ENCODE measurements at regions not wholly inside any gene's neighbourhood (a gene's known extent, or its start where the extent isn't known, plus 50 kb on each side); places are given as distances from the start of the nearest gene placed in this dataset.

- H2AFZ ChIP-seq (ENCODE audit: low read length), result no peak overlapping the region
- no peaks in the 10 kb centered on the region for H3K27me3 ChIP-seq (replicated peaks in 1 of 4; ENCODE audit: control insufficient read depth in 3 of 4, extremely low read depth in 1 of 4, insufficient read depth in 3 of 4, low read length in 3 of 4)
- H4K8ac ChIP-seq (ENCODE audit: extremely low read depth, insufficient read depth, low read length), result no peak overlapping the region
- DNase-seq (ENCODE audit: low read depth in 1 of 2, low spot score in 2 of 2), result no peak
- no peak for TF ChIP-seq POU5F1 (IDR thresholded peaks at IDR 0.05; ENCODE audit: low read depth, low read length)
- H3K14ac ChIP-seq (ENCODE audit: insufficient read length), result no peak overlapping the region
- no peak overlapping the region for H3K9ac ChIP-seq (replicated peaks in 1 of 4; ENCODE audit: extremely low read depth in 1 of 4, low read depth in 3 of 4, low read length in 3 of 4)
- no peak overlapping the region for H3K4me3 ChIP-seq (ENCODE audit: extremely low read depth in 1 of 4, insufficient read depth in 2 of 4, low read depth in 3 of 4, low read length in 4 of 4)
- peaks cover 0 to 8% (median 3%) of the 10 kb centered on the region in 4 experiments; a peak in 4 of 7 replicates for H3K4me1 ChIP-seq (replicated peaks in 1 of 4; ENCODE audit: control insufficient read depth in 3 of 4, insufficient read depth in 4 of 4, low read length in 3 of 4)
- H3K4ac ChIP-seq (replicated peaks; ENCODE audit: insufficient read length, low read depth, low read length), result no peak overlapping the region
- WGBS, 2 experiments (ENCODE audit: extremely low coverage in 1 of 2, insufficient coverage in 1 of 2, insufficient read length in 1 of 2, insufficient replicate concordance in 2 of 2, low coverage in 1 of 2, low lambda C conversion rate in 2 of 2, missing lambda C conversion rate in 1 of 2), result 88% methylated on average over 9 of the region's 9 CpGs; no CpG with 5 or more reads in 1 of the 2 experiments
- H3K23ac ChIP-seq (ENCODE audit: insufficient read length), result no peak overlapping the region
- no peak overlapping the region for H4K5ac ChIP-seq (ENCODE audit: insufficient read length, low read depth, low read length)
- H2BK12ac ChIP-seq (ENCODE audit: low read depth, low read length), result no peak overlapping the region
- no peak overlapping the region for H2AK5ac ChIP-seq (ENCODE audit: low read depth, low read length)
- no peak overlapping the region for H4K91ac ChIP-seq (replicated peaks; ENCODE audit: insufficient read length, low read length)
- H3K4me2 ChIP-seq (ENCODE audit: insufficient read depth in 1 of 2, low read depth in 2 of 2, low read length in 2 of 2), result no peak overlapping the region
- no peak overlapping the region for H3K18ac ChIP-seq (ENCODE audit: extremely low read depth, low read length)
- no peak overlapping the region for H2BK20ac ChIP-seq (ENCODE audit: low read length)
- ChIA-PET POLR2A (ENCODE audit: partially characterized antibody) (no interaction called here), CTCF (ENCODE audit: partially characterized antibody) (interaction anchor here (0.9 kb wide), 1 partner anchor 10 kb away, joined by 3 read pairs; no protein-coding TSS in a partner anchor)
- H4K20me1 ChIP-seq (replicated peaks in 1 of 2; ENCODE audit: control insufficient read depth in 1 of 2, insufficient read depth in 2 of 2, low read length in 2 of 2), result no peaks in the 10 kb centered on the region
- no peak overlapping the region for H3K56ac ChIP-seq (replicated peaks; ENCODE audit: insufficient read length, low read depth, low read length)
- no peaks in the 10 kb centered on the region for H3K79me1 ChIP-seq (ENCODE audit: low read depth, low read length)
- no peaks in the 10 kb centered on the region for H3K79me2 ChIP-seq (ENCODE audit: control insufficient read depth in 1 of 2, insufficient read depth in 2 of 2, low read length in 2 of 2)
- H2BK15ac ChIP-seq (ENCODE audit: low read length), result no peak overlapping the region
- no peaks in the 10 kb centered on the region for H3K36me3 ChIP-seq (ENCODE audit: control insufficient read depth in 2 of 4, insufficient read depth in 4 of 4, low read length in 3 of 4)
- H3K9me3 ChIP-seq (ENCODE audit: insufficient read depth in 2 of 2, low read depth in 1 of 2, low read length in 1 of 2), result no peaks in the 10 kb centered on the region
- no peak overlapping the region for H2BK120ac ChIP-seq (replicated peaks; ENCODE audit: low read depth, low read length)
- FAIRE-seq, result no peak
- no peak overlapping the region for H2BK5ac ChIP-seq (ENCODE audit: low read depth, low read length)
- no peak overlapping the region for H3K27ac ChIP-seq (ENCODE audit: low read depth, low read length)
- no peaks in the 10 kb centered on the region for H3K23me2 ChIP-seq (ENCODE audit: low read depth, low read length)
Measured at GRCh38 chr2:173649527-173650219, 295.0 kb downstream of the CDCA7 start.
